ENCODE measurements at regions not wholly inside any gene's neighbourhood (a gene's known extent, or its start where the extent isn't known, plus 50 kb on each side); places are given as distances from the start of the nearest gene placed in this dataset.

DNA sequence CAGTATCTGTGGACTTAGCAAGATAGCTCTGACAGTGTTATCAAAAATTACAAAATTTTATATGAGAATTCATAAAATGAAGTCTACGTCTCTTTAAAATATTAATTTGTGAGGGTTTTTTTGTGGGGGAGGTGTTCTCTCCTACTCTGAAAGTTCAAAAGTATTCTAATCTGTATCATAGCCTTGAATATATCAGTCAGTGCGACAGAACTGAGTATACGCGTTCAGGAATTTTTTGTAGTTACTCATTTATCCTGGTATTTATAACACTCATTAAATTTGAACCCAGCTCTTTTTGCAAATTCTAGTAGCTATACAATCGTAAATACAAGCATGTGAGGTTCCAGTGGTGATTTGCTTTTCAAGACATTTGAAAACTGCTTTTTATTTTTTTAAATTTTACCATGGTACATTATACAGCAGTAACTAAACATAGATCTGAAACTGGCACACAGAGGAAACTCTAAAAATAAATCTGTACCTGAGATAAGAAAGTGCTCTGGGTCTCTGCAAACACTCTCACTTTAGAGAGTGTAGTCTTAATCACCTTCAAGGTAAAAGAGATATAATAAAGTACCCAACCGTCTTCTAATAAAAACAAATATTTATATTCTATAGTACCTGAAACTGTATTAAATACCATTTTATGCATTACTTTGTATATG, 178.4 kb upstream of the ADAMTS5 start:
- TF ChIP-seq, protein P1, sequence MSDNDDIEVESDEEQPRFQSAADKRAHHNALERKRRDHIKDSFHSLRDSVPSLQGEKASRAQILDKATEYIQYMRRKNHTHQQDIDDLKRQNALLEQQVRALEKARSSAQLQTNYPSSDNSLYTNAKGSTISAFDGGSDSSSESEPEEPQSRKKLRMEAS (IDR thresholded peaks at IDR 0.05) = no peak
- TF ChIP-seq, protein P2, sequence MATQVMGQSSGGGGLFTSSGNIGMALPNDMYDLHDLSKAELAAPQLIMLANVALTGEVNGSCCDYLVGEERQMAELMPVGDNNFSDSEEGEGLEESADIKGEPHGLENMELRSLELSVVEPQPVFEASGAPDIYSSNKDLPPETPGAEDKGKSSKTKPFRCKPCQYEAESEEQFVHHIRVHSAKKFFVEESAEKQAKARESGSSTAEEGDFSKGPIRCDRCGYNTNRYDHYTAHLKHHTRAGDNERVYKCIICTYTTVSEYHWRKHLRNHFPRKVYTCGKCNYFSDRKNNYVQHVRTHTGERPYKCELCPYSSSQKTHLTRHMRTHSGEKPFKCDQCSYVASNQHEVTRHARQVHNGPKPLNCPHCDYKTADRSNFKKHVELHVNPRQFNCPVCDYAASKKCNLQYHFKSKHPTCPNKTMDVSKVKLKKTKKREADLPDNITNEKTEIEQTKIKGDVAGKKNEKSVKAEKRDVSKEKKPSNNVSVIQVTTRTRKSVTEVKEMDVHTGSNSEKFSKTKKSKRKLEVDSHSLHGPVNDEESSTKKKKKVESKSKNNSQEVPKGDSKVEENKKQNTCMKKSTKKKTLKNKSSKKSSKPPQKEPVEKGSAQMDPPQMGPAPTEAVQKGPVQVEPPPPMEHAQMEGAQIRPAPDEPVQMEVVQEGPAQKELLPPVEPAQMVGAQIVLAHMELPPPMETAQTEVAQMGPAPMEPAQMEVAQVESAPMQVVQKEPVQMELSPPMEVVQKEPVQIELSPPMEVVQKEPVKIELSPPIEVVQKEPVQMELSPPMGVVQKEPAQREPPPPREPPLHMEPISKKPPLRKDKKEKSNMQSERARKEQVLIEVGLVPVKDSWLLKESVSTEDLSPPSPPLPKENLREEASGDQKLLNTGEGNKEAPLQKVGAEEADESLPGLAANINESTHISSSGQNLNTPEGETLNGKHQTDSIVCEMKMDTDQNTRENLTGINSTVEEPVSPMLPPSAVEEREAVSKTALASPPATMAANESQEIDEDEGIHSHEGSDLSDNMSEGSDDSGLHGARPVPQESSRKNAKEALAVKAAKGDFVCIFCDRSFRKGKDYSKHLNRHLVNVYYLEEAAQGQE (IDR thresholded peaks at IDR 0.05; ENCODE audit: low read depth) = no peak
- TF ChIP-seq FOXM1 (IDR thresholded peaks at IDR 0.05; ENCODE audit: borderline replicate concordance, low read depth) (no peak), NFIC (IDR thresholded peaks at IDR 0.05) (no peak), ZBTB7A (IDR thresholded peaks at IDR 0.05; ENCODE audit: low read depth) (no peak), CEBPB (IDR thresholded peaks at IDR 0.05) (no peak), TCF12 (IDR thresholded peaks at IDR 0.05; ENCODE audit: low read depth) (no peak), YY1 (IDR thresholded peaks at IDR 0.05; ENCODE audit: low read depth) (no peak)
- TF ChIP-seq, protein P3, sequence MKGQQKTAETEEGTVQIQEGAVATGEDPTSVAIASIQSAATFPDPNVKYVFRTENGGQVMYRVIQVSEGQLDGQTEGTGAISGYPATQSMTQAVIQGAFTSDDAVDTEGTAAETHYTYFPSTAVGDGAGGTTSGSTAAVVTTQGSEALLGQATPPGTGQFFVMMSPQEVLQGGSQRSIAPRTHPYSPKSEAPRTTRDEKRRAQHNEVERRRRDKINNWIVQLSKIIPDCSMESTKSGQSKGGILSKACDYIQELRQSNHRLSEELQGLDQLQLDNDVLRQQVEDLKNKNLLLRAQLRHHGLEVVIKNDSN (IDR thresholded peaks at IDR 0.05) = no peak

DNA sequence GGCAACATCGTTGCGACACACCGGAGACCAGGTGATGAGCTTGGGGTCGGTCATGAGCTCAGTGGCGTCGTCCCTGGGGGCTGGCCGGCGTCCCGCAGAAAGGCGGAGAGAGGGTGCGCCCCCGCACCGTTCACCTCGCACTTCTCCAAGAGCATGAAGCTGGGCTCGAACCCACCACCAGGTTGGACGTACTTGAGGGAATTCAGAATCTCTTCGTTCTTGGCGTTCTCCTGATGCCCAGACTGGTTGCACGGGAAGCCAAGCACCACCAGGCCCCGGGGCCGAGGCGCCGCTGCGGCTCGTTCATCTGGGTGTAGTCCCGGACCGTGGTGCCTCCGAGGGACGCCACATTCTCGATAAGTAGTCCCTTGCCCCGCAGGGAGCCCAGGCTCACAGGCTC, 176.6 kb upstream of the ADAMTS5 start:
- no peak for TF ChIP-seq CEBPB (IDR thresholded peaks at IDR 0.05)
- no peak for TF ChIP-seq TCF12 (IDR thresholded peaks at IDR 0.05; ENCODE audit: low read depth)
- TF ChIP-seq, protein P2 (IDR thresholded peaks at IDR 0.05; ENCODE audit: low read depth) = no peak
- TF ChIP-seq TAF1 (IDR thresholded peaks at IDR 0.05; ENCODE audit: low read depth) = no peak
- TF ChIP-seq, protein P1 (IDR thresholded peaks at IDR 0.05) = no peak
- TF ChIP-seq, protein P3 (IDR thresholded peaks at IDR 0.05) = no peak

DNA sequence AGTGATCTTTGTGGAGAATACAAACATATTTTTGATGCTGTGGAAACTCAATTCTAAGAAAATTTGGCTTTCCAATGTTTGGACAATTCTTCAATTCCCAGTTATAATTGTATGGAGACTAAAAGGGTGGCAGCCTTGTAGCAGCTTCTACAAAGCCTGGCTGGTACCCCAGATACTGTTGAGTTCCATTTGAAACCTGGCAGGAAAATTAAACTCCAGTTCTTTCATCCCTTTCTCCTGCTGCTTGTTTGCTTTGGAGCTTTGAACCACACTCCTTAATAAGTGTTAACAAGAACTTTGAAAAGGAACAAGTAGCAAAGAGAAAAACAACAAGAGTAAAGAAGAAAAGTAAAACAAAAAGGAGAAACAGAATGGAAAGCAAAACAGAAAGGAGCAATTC, 172.6 kb upstream of the ADAMTS5 start:
- no peak for TF ChIP-seq RAD21 (IDR thresholded peaks at IDR 0.05; ENCODE audit: low read depth)
- no peak for TF ChIP-seq FOXM1 (IDR thresholded peaks at IDR 0.05; ENCODE audit: borderline replicate concordance, low read depth)
- no peak for TF ChIP-seq ZBTB7A (IDR thresholded peaks at IDR 0.05; ENCODE audit: low read depth)
- TF ChIP-seq TCF12 (IDR thresholded peaks at IDR 0.05; ENCODE audit: low read depth) = no peak
- TF ChIP-seq TAF1 (IDR thresholded peaks at IDR 0.05; ENCODE audit: low read depth) = no peak
- TF ChIP-seq CEBPB (IDR thresholded peaks at IDR 0.05) = no peak
- TF ChIP-seq, protein P3 (IDR thresholded peaks at IDR 0.05) = no peak
- TF ChIP-seq, protein P2 (IDR thresholded peaks at IDR 0.05; ENCODE audit: low read depth) = no peak
- TF ChIP-seq, protein P1 (IDR thresholded peaks at IDR 0.05) = no peak
- TF ChIP-seq YY1 (IDR thresholded peaks at IDR 0.05; ENCODE audit: low read depth) = no peak
- TF ChIP-seq TEAD4 (IDR thresholded peaks at IDR 0.05) = no peak
- no peak for TF ChIP-seq CREB1 (IDR thresholded peaks at IDR 0.05; ENCODE audit: low read depth)
- no peak for TF ChIP-seq NFIC (IDR thresholded peaks at IDR 0.05)
- TF ChIP-seq EGR1 (IDR thresholded peaks at IDR 0.05) = no peak
- no peak for TF ChIP-seq EP300 (IDR thresholded peaks at IDR 0.05; ENCODE audit: borderline replicate concordance)

DNA sequence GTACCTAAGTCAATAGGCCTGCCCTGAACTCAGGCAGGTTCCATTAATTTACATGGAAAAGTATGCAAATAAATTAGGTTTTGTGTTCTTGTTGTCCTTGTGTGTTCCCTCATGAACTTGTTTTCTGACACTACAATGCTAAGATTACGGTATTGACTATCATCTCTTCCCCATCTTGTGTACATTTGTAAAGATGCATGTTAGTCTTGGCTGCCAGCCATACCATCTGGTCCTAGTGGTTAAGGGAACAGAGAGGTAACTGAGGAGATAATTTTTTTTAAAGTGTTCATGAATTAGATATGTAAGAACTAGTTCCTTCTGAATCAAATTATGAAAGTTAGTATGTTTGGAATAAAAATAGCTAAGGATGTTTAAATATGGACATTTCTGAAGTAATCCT, 167.6 kb upstream of the ADAMTS5 start:
- no peak for TF ChIP-seq NFIC (IDR thresholded peaks at IDR 0.05)
- no peak for TF ChIP-seq FOXM1 (IDR thresholded peaks at IDR 0.05; ENCODE audit: borderline replicate concordance, low read depth)
- no peak for TF ChIP-seq TCF12 (IDR thresholded peaks at IDR 0.05; ENCODE audit: low read depth)
- no peak for TF ChIP-seq CREB1 (IDR thresholded peaks at IDR 0.05; ENCODE audit: low read depth)
- TF ChIP-seq RAD21 (IDR thresholded peaks at IDR 0.05; ENCODE audit: low read depth) = no peak
- no peak for TF ChIP-seq EP300 (IDR thresholded peaks at IDR 0.05; ENCODE audit: borderline replicate concordance)
- TF ChIP-seq, protein P1 (IDR thresholded peaks at IDR 0.05) = no peak
- no peak for TF ChIP-seq TAF1 (IDR thresholded peaks at IDR 0.05; ENCODE audit: low read depth)
- TF ChIP-seq, protein P3 (IDR thresholded peaks at IDR 0.05) = no peak
- no peak for TF ChIP-seq EGR1 (IDR thresholded peaks at IDR 0.05)
- no peak for TF ChIP-seq CEBPB (IDR thresholded peaks at IDR 0.05)
- no peak for TF ChIP-seq YY1 (IDR thresholded peaks at IDR 0.05; ENCODE audit: low read depth)
- TF ChIP-seq ZBTB7A (IDR thresholded peaks at IDR 0.05; ENCODE audit: low read depth) = no peak
- TF ChIP-seq TEAD4 (IDR thresholded peaks at IDR 0.05) = no peak
- TF ChIP-seq, protein P2 (IDR thresholded peaks at IDR 0.05; ENCODE audit: low read depth) = no peak

Data from Ishikawa (cell line).